GM12864 (cell line): ENCODE measurements at regions not wholly inside any gene's neighbourhood (a gene's known extent, or its start where the extent isn't known, plus 50 kb on each side); places are given as distances from the start of the nearest gene placed in this dataset.
"Not testable (repeated sequence)": the region's sequence is repeated elsewhere in the genome, so short reads cannot be mapped to it uniquely, and the experiment has no call there.

Source experiments
- DNase-seq: peaks from one replicate; pipeline ENCODE4 v3.0.0-alpha.2; 2011; ENCODE audit warnings: low read depth
- H3K4me3 ChIP-seq: 2 replicates; pipeline ENCODE4 v1.5.1; 2011; ENCODE audit warnings: mild to moderate bottlenecking, low read depth, low read length, control low read depth
- TF ChIP-seq, protein P1 (sequence below): IDR thresholded peaks from 2 replicates; pipeline ENCODE4 v1.5.1; 2011; ENCODE audit warnings: low read depth, mild to moderate bottlenecking, moderate library complexity, low read length, control low read depth, inconsistent platforms; ENCODE audit errors: missing control alignments

DNA sequence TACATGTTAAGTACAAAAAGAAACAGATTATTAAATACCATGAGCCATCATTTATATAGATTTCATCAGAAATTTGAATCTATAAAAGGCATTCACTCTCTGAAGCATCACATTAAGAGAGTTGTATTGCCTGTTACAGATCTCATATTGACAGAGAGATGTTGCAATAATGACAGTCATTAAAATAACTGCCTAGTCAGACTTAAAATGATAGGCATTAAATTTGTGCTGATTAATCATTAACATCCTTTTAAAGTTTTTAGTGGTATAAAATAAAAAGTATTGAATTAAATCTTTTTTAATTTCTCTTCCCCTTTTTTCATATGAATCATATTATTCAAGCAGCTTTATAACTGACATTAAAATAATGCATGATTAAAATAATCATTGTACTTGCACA, 404.9 kb upstream of the FAM174A start:
- TF ChIP-seq, protein P1, sequence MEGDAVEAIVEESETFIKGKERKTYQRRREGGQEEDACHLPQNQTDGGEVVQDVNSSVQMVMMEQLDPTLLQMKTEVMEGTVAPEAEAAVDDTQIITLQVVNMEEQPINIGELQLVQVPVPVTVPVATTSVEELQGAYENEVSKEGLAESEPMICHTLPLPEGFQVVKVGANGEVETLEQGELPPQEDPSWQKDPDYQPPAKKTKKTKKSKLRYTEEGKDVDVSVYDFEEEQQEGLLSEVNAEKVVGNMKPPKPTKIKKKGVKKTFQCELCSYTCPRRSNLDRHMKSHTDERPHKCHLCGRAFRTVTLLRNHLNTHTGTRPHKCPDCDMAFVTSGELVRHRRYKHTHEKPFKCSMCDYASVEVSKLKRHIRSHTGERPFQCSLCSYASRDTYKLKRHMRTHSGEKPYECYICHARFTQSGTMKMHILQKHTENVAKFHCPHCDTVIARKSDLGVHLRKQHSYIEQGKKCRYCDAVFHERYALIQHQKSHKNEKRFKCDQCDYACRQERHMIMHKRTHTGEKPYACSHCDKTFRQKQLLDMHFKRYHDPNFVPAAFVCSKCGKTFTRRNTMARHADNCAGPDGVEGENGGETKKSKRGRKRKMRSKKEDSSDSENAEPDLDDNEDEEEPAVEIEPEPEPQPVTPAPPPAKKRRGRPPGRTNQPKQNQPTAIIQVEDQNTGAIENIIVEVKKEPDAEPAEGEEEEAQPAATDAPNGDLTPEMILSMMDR: no peak
- no peak overlapping the region for H3K4me3 ChIP-seq
- no peak for DNase-seq

DNA sequence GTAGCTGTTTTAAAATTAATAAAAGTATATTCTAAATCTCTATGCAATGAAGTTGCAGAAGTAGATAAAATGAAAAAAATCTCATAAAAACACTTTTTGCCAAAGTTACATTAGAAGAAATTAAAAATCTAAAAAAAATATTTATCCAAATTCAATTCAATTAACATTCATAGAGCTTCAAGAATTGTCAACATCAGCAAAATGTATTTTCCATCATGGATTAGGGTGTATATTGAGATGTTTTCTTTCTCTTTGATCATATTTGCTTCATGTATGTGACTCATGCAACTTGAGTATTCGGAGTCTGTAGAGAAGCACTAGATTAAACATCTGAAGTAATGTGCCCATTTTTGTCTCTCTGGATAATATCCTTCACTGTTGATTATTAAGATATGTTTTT, 415.3 kb upstream of the FAM174A start:
- DNase-seq: no peak

DNA sequence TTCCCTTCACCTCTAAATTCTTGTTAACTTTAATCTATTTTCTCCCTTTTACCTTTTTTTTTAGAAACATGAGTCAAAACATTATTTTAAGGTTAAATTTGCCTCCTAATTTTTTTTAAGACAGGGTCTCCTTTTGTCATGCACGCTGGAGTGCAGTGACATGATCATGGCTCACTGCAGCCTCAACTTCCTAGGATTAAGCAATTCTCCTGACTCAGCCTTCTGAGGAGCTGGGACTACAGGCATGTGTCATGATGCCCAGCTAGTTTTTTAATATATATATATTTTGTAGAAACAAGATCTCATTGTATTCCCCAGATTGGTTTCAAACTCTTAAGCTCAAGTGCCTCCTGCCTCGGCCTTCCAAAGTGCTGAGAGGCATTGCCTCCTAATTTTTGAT, 424.7 kb upstream of the FAM174A start:
- TF ChIP-seq, protein P1: no peak
- DNase-seq: no peak
- no peak overlapping the region for H3K4me3 ChIP-seq

More for the DNA sequence above, 415.3 kb upstream of the FAM174A start:
- TF ChIP-seq, protein P1: no peak
- no peak overlapping the region for H3K4me3 ChIP-seq

DNA sequence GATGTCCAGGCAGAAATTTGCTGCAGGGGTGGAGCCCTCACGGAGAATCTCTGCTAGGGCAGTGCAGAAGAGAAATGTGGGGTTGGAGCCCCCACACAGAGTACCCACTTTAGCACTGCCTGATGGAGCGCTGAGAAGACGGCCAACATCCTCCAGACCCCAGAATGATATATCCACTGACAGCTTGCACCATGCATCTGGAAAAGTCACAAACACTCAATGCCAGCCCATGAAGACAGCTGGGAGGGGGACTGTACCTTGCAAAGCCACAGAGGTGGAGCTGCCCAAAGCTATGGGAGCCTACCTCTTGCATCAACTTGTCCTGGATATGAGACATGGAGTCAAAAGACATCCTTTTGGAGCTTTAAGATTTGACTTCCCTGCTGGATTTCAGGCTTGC, 426.3 kb upstream of the FAM174A start:
- no peak overlapping the region for H3K4me3 ChIP-seq
- TF ChIP-seq, protein P1: no peak
- DNase-seq: no peak

DNA sequence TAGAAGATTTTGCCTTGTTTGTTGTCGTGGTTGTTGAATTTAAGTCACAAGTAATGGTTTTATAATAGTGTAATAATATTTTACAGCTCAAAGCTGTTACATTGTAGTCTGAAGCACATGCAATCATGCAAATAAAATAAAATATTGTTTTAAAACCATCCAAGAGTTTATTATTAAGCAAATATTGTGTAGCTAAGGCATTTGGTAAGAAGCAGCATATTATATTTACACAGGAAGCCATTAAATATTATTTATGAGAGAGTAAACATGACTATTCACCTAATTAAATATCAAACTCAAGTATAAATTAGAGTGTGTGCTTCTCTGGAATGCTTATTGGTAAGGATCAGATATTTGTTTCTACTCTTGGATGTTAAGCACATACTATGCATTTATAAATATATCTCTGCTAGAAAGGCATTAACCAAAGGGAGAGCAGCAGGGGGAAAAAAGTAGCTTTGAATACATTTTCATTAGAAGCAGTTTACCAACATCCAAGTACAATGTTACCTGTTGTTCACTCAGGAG, 431.5 kb upstream of the FAM174A start:
- DNase-seq, H3K4me3 ChIP-seq: not testable (repeated sequence)

DNA sequence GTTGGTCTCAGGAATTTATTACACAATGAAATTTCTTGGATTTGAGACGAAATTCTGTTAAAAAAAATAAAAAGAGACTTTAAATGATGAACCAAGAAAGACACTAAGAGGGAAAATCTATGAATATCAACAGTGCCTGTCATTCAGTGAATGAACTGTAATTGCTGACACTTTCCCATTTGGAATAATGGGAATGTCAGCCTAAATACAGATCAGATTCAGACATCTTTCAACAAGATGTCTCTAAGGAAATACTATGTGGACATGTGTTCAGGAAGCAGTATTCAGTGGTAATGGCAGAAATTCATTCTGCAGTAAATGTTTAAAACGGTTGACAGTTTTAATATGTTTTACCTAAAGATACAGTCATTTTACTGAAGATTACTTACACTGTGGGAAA, 433.7 kb upstream of the FAM174A start:
- not testable (repeated sequence) for H3K4me3 ChIP-seq, DNase-seq

DNA sequence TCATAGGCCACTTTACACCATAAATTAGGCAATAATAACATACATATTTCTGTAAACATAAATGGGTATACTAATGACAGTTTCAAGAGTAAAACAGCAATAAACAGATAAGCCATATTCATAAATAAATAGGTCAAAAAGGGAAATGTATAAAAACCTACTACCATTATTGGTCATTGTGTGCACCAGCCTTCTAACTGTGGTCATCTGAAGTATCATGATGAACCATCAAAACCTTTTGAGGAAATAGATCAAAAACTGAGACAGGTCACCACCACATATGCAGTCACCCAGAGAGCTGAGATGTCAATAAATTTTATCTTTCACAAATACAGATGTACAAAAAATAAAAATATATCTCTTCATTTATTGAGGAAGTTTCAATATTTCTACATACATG, 438.8 kb upstream of the FAM174A start:
- H3K4me3 ChIP-seq, DNase-seq: not testable (repeated sequence)

DNA sequence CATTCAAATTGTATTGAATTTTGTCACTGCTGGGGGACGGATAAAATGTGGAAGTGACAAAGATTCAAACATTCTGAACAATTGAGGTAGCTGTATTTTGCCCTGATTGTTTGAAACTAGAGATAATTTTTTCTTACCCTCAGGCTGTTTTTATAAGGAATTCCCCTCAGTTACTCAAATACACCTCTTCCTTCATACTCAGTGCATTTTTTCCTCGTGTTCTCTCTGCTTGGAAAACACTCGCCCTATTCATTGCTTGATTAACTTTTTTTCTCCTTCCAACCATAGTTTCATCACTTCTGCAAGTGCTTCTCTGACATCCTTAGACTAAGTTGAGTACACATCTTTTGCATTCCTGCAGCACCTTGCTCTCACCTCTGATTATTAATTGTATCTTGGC, 454.5 kb upstream of the FAM174A start:
- not testable (repeated sequence) for H3K4me3 ChIP-seq, DNase-seq

DNA sequence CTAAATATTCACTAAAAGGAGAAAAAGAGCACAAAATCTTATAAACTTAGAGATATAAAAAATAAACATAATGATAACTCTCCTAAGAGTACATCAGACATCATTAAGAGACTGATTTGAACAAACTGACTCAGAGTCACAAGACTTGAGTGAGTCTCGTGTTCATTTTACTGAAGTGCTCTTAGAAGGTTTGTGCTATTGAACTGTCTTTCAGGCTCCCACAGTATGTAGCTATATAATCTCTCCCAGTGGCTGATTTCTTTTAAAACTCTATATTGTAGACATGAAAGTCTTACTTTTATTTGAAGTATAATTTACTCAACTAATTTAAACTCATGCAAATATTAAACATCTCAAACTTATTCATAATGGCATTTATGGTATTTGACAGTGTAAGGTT, 456.0 kb upstream of the FAM174A start:
- DNase-seq, H3K4me3 ChIP-seq: not testable (repeated sequence)

DNA sequence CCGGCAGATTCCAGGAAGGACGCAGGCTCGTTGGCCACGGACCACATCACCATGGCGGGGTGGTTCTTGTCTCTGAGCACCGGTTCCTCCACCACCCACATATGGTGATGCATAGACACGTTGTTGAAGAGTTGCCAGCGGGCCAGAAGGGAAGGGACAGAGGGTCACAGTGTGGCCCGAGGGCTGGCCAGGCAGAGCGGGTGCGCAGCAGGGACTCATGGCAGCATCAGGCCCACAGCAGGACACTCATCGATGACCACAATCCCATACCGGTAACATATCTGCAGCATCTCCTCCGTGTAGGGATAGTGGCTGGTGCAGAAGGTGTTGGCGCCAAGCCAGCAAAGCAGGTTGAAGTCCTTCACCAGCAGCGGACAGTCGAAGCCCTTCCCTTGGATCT, 469.2 kb upstream of the FAM174A start:
- DNase-seq, H3K4me3 ChIP-seq: not testable (repeated sequence)

DNA sequence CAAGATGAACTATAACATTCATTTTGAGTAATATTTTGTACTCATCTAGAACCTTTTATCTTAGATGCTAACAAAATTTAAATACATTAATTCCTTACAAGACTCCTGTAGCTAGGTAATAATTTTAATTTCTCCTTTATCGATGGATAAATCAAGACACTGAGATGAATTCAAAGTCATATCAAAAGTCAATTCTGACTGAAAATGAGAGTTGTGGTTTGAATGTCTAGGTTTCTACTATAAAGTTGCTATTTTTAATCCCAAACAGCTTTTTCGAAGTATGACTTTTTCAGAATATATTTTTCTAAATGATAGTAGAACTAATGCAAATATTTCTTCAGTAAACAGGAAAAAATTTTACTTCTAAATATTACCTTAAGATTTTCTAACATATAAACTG, 491.7 kb upstream of the FAM174A start:
- no peak overlapping the region for H3K4me3 ChIP-seq
- no peak for DNase-seq
- TF ChIP-seq, protein P1: no peak
